Mesenchymal stem cell (in vitro differentiated cells and primary cell): ENCODE measurements at regions not wholly inside any gene's neighbourhood (a gene's known extent, or its start where the extent isn't known, plus 50 kb on each side); places are given as distances from the start of the nearest gene placed in this dataset.
"Not testable (repeated sequence)": the region's sequence is repeated elsewhere in the genome, so short reads cannot be mapped to it uniquely, and the experiment has no call there.

Source experiments
- DNase-seq: peaks from one replicate; pipeline ENCODE4 v3.0.0-alpha.2; 2013
- H2AFZ ChIP-seq: one replicate; pipeline ENCODE4 v1.6.1; 2013; ENCODE audit warnings: low read depth, mild to moderate bottlenecking, control low read depth, inconsistent platforms, low read length, moderate library complexity
- H2AK5ac ChIP-seq: 2 replicates; pipeline ENCODE4 v1.6.1; 2013; ENCODE audit warnings: low read length, moderate library complexity, mild to moderate bottlenecking, inconsistent platforms; ENCODE audit not compliant: severe bottlenecking
- H2BK120ac ChIP-seq: one replicate; pipeline ENCODE4 v1.6.1; 2013; ENCODE audit warnings: low read depth, mild to moderate bottlenecking, inconsistent platforms, low read length, moderate library complexity
- H2BK12ac ChIP-seq, 2 experiments: one replicate each; pipeline ENCODE4 v1.6.1; 2013; ENCODE audit warnings: inconsistent platforms in 2 of 2, low read length in 2 of 2, mild to moderate bottlenecking in 2 of 2, moderate library complexity in 2 of 2, control low read depth in 1 of 2
- H2BK15ac ChIP-seq: one replicate; pipeline ENCODE4 v1.6.1; 2013; ENCODE audit warnings: mild to moderate bottlenecking, low read depth, inconsistent platforms; ENCODE audit not compliant: poor library complexity, severe bottlenecking
- H2BK5ac ChIP-seq: 2 replicates; pipeline ENCODE4 v1.6.1; 2013; ENCODE audit warnings: low read depth, mild to moderate bottlenecking, low read length, control low read depth, inconsistent platforms; ENCODE audit not compliant: poor library complexity, severe bottlenecking
- H3K14ac ChIP-seq, 2 experiments: one replicate each; pipeline ENCODE4 v1.6.1; 2013; ENCODE audit warnings: inconsistent platforms in 2 of 2, low read length in 2 of 2, control low read depth in 1 of 2, mild to moderate bottlenecking in 1 of 2, moderate library complexity in 1 of 2
- H3K18ac ChIP-seq, 2 experiments: one replicate each; pipeline ENCODE4 v1.6.1; 2013; ENCODE audit warnings: inconsistent platforms in 2 of 2, low read length in 2 of 2, control low read depth in 1 of 2, low read depth in 1 of 2, mild to moderate bottlenecking in 1 of 2
- H3K23ac ChIP-seq, 2 experiments: one replicate each; pipeline ENCODE4 v1.6.1; 2013; ENCODE audit warnings: inconsistent platforms in 2 of 2, low read length in 2 of 2, mild to moderate bottlenecking in 2 of 2, moderate library complexity in 2 of 2, control low read depth in 1 of 2
- H3K27ac ChIP-seq: 2 replicates; pipeline ENCODE4 v1.5.1; 2013; ENCODE audit warnings: mild to moderate bottlenecking, moderate library complexity, low read length, control low read depth, inconsistent platforms; ENCODE audit not compliant: poor library complexity, severe bottlenecking
- H3K27me3 ChIP-seq, 2 experiments: 2 replicates each; pipeline versions ENCODE4 v1.6.1 to v1.7.0; 2013; ENCODE audit warnings: low read length in 2 of 2, mild to moderate bottlenecking in 2 of 2, moderate library complexity in 2 of 2, control low read depth in 1 of 2, inconsistent platforms in 1 of 2; ENCODE audit not compliant: control insufficient read depth in 1 of 2, insufficient read depth in 1 of 2
- H3K36me3 ChIP-seq, 2 experiments: 2 replicates each; pipeline versions ENCODE4 v1.6.1 to v1.7.0; 2013; ENCODE audit warnings: low read length in 2 of 2, control low read depth in 1 of 2, inconsistent platforms in 1 of 2, low read depth in 1 of 2, mild to moderate bottlenecking in 1 of 2; ENCODE audit not compliant: insufficient read depth in 2 of 2, control insufficient read depth in 1 of 2
- H3K4ac ChIP-seq, 2 experiments: one replicate each; pipeline ENCODE4 v1.6.1; 2013; ENCODE audit warnings: inconsistent platforms in 2 of 2, low read length in 2 of 2, mild to moderate bottlenecking in 2 of 2, moderate library complexity in 2 of 2, control low read depth in 1 of 2, low read depth in 1 of 2
- H3K4me1 ChIP-seq: 2 replicates; pipeline ENCODE4 v1.6.1; 2013; ENCODE audit warnings: low read depth, low read length, control low read depth; ENCODE audit not compliant: control insufficient read depth, insufficient read depth
- H3K4me2 ChIP-seq: 2 replicates; pipeline ENCODE4 v1.6.1; 2013; ENCODE audit warnings: low read length, mild to moderate bottlenecking, inconsistent platforms; ENCODE audit not compliant: poor library complexity, severe bottlenecking
- H3K4me3 ChIP-seq, 2 experiments: 2 replicates each; pipeline versions ENCODE4 v1.5.1 to v1.7.0; 2013; ENCODE audit warnings: low read length in 2 of 2, mild to moderate bottlenecking in 2 of 2, control low read depth in 1 of 2, low read depth in 1 of 2; ENCODE audit not compliant: insufficient read depth in 1 of 2
- H3K79me1 ChIP-seq: replicated peaks from 2 replicates; pipeline ENCODE4 v1.6.1; 2013; ENCODE audit warnings: mild to moderate bottlenecking, control low read depth, low read length, inconsistent platforms; ENCODE audit not compliant: poor library complexity, severe bottlenecking
- H3K9ac ChIP-seq: 2 replicates; pipeline ENCODE4 v1.7.0; 2013; ENCODE audit warnings: mild to moderate bottlenecking, low read length, moderate library complexity
- H3K9me3 ChIP-seq: 2 replicates; pipeline ENCODE4 v1.7.0; 2013; ENCODE audit warnings: mild to moderate bottlenecking, low read length; ENCODE audit not compliant: control insufficient read depth
- H4K8ac ChIP-seq: one replicate; pipeline ENCODE4 v1.6.1; 2013; ENCODE audit warnings: inconsistent platforms, mild to moderate bottlenecking, low read length, moderate library complexity
- H4K91ac ChIP-seq: one replicate; pipeline ENCODE4 v1.6.1; 2013; ENCODE audit warnings: mild to moderate bottlenecking, low read length, inconsistent platforms
- WGBS: methylation state at CpG from one replicate; pipeline ENCODE4 v1.1.7; 2013; ENCODE audit warnings: mixed read lengths; 5-methylcytosine and 5-hydroxymethylcytosine counted together

GRCh38 chr9:42724841-42725835, 541.7 kb downstream of the SPATA31A6 start:
- not testable (repeated sequence) for H4K91ac ChIP-seq, H2BK5ac ChIP-seq, DNase-seq, H2BK12ac ChIP-seq, H2AK5ac ChIP-seq, H3K18ac ChIP-seq, H3K9ac ChIP-seq, H2AFZ ChIP-seq, H3K14ac ChIP-seq, H3K4me2 ChIP-seq, H3K4me3 ChIP-seq, H3K9me3 ChIP-seq, H2BK120ac ChIP-seq, H3K4ac ChIP-seq, H2BK15ac ChIP-seq, H3K27me3 ChIP-seq, H3K36me3 ChIP-seq, H3K4me1 ChIP-seq, H3K79me1 ChIP-seq, H4K8ac ChIP-seq, H3K23ac ChIP-seq, H3K27ac ChIP-seq
- WGBS, result 97% methylated on average over 30 of the region's 49 CpGs

DNA sequence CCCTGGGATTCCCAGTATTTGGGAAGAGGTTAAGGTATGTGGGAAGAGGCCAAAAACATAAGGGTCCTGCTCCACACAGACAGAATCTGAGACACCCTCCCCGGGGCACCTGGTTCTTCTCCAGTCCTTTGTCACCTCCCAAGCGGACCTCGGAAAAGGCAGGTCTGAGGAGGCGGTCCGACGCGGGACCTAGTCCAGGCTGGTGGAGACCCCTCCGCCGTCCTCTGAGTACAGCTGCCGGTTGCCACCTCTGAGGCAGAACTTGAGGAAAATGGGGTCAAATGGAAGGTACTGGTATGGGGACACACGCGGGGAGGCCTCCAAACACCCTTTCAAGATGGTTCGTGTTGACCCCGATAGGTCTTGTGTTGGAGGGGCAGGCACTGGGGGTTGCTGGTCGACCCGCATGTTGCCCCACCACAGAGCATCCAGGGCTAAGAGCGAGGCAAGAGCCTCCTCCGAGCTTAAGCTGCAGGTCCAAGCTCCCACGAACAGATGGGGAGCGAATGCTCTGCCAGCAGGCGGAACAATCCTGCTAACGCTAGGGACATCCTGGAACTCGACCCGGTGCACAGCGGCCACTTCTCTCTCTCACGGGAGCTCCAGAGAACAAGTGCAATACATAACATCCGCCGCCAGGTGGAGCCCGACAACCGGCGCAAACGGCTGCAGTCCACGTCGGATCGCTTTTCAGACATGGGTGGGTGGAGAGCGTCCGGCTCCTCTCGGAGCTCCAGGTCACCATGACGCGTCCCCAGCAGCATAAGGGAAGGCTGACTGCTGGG, 559.8 kb downstream of the SPATA31A6 start:
- not testable (repeated sequence) for H2BK12ac ChIP-seq, H3K9me3 ChIP-seq, H2BK15ac ChIP-seq, H2BK5ac ChIP-seq, H4K91ac ChIP-seq, H3K4me1 ChIP-seq, H3K9ac ChIP-seq, H2BK120ac ChIP-seq, H2AK5ac ChIP-seq, H3K14ac ChIP-seq, H2AFZ ChIP-seq, H3K27me3 ChIP-seq, H4K8ac ChIP-seq, H3K23ac ChIP-seq, H3K79me1 ChIP-seq, H3K27ac ChIP-seq, H3K18ac ChIP-seq, H3K36me3 ChIP-seq, H3K4ac ChIP-seq
- WGBS, result 29% methylated on average over 34 of the region's 40 CpGs
- H3K4me2 ChIP-seq, result peak overlapping the region; percentile 3
- DNase-seq, result peak; percentile 72
- H3K4me3 ChIP-seq, result peak overlapping the region in 1 of 2 experiments; percentile 53

GRCh38 chr9:42757251-42757650, 573.8 kb downstream of the SPATA31A6 start:
- H3K36me3 ChIP-seq, H2AFZ ChIP-seq, H3K79me1 ChIP-seq, H4K91ac ChIP-seq, H2BK15ac ChIP-seq, H3K4ac ChIP-seq, H2BK5ac ChIP-seq, H3K18ac ChIP-seq, H3K4me2 ChIP-seq, H3K14ac ChIP-seq, H2BK120ac ChIP-seq, H3K4me3 ChIP-seq, H3K9ac ChIP-seq, H3K27ac ChIP-seq, H3K4me1 ChIP-seq, H3K23ac ChIP-seq, H2AK5ac ChIP-seq, H2BK12ac ChIP-seq, H3K27me3 ChIP-seq, H3K9me3 ChIP-seq, DNase-seq, H4K8ac ChIP-seq: not testable (repeated sequence)
- WGBS, result no CpG with 5 or more reads among the region's 2 CpGs

DNA sequence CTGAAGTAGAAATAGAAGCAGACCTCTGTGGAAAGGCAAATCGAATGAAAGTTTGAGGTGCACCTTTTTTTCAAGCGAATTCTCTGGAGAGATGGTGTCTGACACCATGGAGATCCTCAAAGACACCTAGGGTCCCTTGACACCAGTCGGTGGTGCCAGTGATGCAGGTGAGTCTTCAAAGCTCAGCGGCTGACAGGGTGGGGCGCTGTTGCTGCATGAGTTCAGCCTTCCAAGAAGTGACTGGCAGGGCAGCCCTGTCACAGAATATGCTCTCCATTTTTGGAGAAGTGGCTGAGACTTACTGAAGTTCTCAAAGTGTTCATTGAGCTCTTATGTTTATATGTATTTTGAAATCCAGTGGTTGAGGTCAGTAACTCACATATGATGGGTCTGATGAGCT, 575.9 kb downstream of the SPATA31A6 start:
- H3K36me3 ChIP-seq, H3K27me3 ChIP-seq: not testable (repeated sequence)
- WGBS, result 3% methylated on average over 5 of the region's 5 CpGs

More for the DNA sequence above, 575.9 kb downstream of the SPATA31A6 start:
- not testable (repeated sequence) for H2BK15ac ChIP-seq, H3K79me1 ChIP-seq, H2AFZ ChIP-seq, H3K23ac ChIP-seq, H3K18ac ChIP-seq, H2AK5ac ChIP-seq, DNase-seq, H2BK5ac ChIP-seq, H3K4ac ChIP-seq, H3K4me3 ChIP-seq, H3K9ac ChIP-seq, H2BK12ac ChIP-seq, H3K4me2 ChIP-seq, H4K8ac ChIP-seq, H3K4me1 ChIP-seq, H3K14ac ChIP-seq, H3K27ac ChIP-seq, H3K9me3 ChIP-seq, H4K91ac ChIP-seq, H2BK120ac ChIP-seq
